Neural cell (in vitro differentiated cells): ENCODE measurements at regions not wholly inside any gene's neighbourhood (a gene's known extent, or its start where the extent isn't known, plus 50 kb on each side); places are given as distances from the start of the nearest gene placed in this dataset.

Source experiments
- H2AFZ ChIP-seq: fragments of 200-600, 300-800 bp; sonication (generic), shearing (Covaris generic); 2 replicates; pipeline ENCODE4 v1.6.0; 2014; ENCODE audit warnings: low read depth, mild to moderate bottlenecking, antibody characterized with exemption, low read length, moderate library complexity
- H3F3A ChIP-seq: fragments of 200-600 bp; shearing (Covaris generic); 2 replicates; pipeline ENCODE4 v1.6.1; 2016; ENCODE audit warnings: mild to moderate bottlenecking, moderate library complexity, mixed read lengths, antibody characterized with exemption, low read length; ENCODE audit not compliant: insufficient read depth, poor library complexity, severe bottlenecking
- H3K27ac ChIP-seq: fragments of 200-600, 300-800 bp; sonication (generic), shearing (Covaris generic); 2 replicates; pipeline ENCODE4 v1.5.1; 2014; ENCODE audit warnings: mild to moderate bottlenecking, low read length, moderate library complexity
- H3K27me3 ChIP-seq: fragments of 300-800, 200-600 bp; sonication (generic), shearing (Covaris generic); 2 replicates; pipeline ENCODE4 v1.6.0; 2014; ENCODE audit warnings: mild to moderate bottlenecking, low read depth, low read length, moderate library complexity; ENCODE audit not compliant: insufficient read depth
- H3K36me3 ChIP-seq: fragments of 300-800, 200-600 bp; sonication (generic), shearing (Covaris generic); 2 replicates; pipeline ENCODE4 v1.5.1; 2014; ENCODE audit warnings: mild to moderate bottlenecking, antibody characterized with exemption, low read length, moderate library complexity; ENCODE audit not compliant: insufficient read depth
- H3K4me2 ChIP-seq: fragments of 300-800, 200-600 bp; sonication (generic), shearing (Covaris generic); 2 replicates; pipeline ENCODE4 v1.6.0; 2014; ENCODE audit warnings: mild to moderate bottlenecking, low read length
- H3K4me3 ChIP-seq: fragments of 300-800, 200-600 bp; sonication (generic), shearing (Covaris generic); 2 replicates; pipeline ENCODE4 v1.5.1; 2014; ENCODE audit warnings: mild to moderate bottlenecking, low read length, moderate library complexity
- H3K79me2 ChIP-seq: fragments of 200-600 bp; shearing (Covaris generic); replicated peaks from 2 replicates; pipeline ENCODE4 v1.6.0; 2014; ENCODE audit warnings: mild to moderate bottlenecking, low read length, moderate library complexity; ENCODE audit not compliant: insufficient read depth
- H3K9ac ChIP-seq: fragments of 300-800, 200-600 bp; sonication (generic), shearing (Covaris generic); 2 replicates; pipeline ENCODE4 v1.6.1; 2016; ENCODE audit warnings: mild to moderate bottlenecking, low read length, mixed read lengths
- H3K9me2 ChIP-seq: fragments of 200-600 bp; shearing (Covaris generic); 2 replicates; pipeline ENCODE4 v1.6.1; 2016; ENCODE audit warnings: mild to moderate bottlenecking, low read length, mixed read lengths; ENCODE audit not compliant: insufficient read depth
- H3K9me3 ChIP-seq: fragments of 200-600, 300-800 bp; sonication (generic), shearing (Covaris generic); 2 replicates; pipeline ENCODE4 v1.6.1; 2016; ENCODE audit warnings: mild to moderate bottlenecking, mixed run types, low read length, moderate library complexity, mixed read lengths
- H4K20me1 ChIP-seq: fragments of 200-600 bp; shearing (Covaris generic); 2 replicates; pipeline ENCODE4 v1.6.1; 2016; ENCODE audit warnings: mild to moderate bottlenecking, mixed run types; ENCODE audit not compliant: insufficient read depth
- EP300 ChIP-seq: fragments of 450-650 bp; conservative IDR thresholded peaks from 2 replicates; pipeline ENCODE4 v1.6.1; 2014; ENCODE audit warnings: antibody characterized with exemption, mild to moderate bottlenecking, moderate library complexity; ENCODE audit not compliant: poor library complexity, severe bottlenecking
- EZH2 ChIP-seq: fragments of 200-600, 300-800 bp; shearing (Covaris generic), sonication (generic); IDR thresholded peaks from 2 replicates; pipeline ENCODE4 v1.6.1; 2014; ENCODE audit warnings: antibody characterized with exemption, low read length, borderline replicate concordance, mild to moderate bottlenecking; ENCODE audit not compliant: insufficient read depth, poor library complexity, severe bottlenecking
- MXI1 ChIP-seq: fragments of 450-650 bp; conservative IDR thresholded peaks from 2 replicates; pipeline ENCODE4 v1.6.1; 2014; ENCODE audit warnings: antibody characterized with exemption, mild to moderate bottlenecking; ENCODE audit not compliant: poor library complexity, severe bottlenecking
- POLR2AphosphoS5 ChIP-seq: IDR thresholded peaks from 2 replicates; pipeline ENCODE4 v1.6.1; 2012
- RAD21 ChIP-seq: fragments of 450-650 bp; conservative IDR thresholded peaks from 2 replicates; pipeline ENCODE4 v1.6.1; 2014; ENCODE audit warnings: antibody characterized with exemption, mild to moderate bottlenecking, moderate library complexity
- SMC3 ChIP-seq: fragments of 450-650 bp; conservative IDR thresholded peaks from 2 replicates; pipeline ENCODE4 v1.6.1; 2014; ENCODE audit warnings: antibody characterized with exemption, mild to moderate bottlenecking, moderate library complexity; ENCODE audit not compliant: poor library complexity
- TAF1 ChIP-seq: IDR thresholded peaks from 2 replicates; pipeline ENCODE4 v1.6.1; 2012; ENCODE audit warnings: low read depth
- TF ChIP-seq, protein P1 (sequence below): IDR thresholded peaks from 2 replicates; pipeline ENCODE4 v1.6.1; 2012; ENCODE audit warnings: borderline replicate concordance
- TF ChIP-seq, protein P2 (sequence below): fragments of 450-650 bp; IDR thresholded peaks from 2 replicates; pipeline ENCODE4 v1.5.1; 2014; ENCODE audit warnings: antibody characterized with exemption, mild to moderate bottlenecking, moderate library complexity; ENCODE audit not compliant: poor library complexity, severe bottlenecking

DNA sequence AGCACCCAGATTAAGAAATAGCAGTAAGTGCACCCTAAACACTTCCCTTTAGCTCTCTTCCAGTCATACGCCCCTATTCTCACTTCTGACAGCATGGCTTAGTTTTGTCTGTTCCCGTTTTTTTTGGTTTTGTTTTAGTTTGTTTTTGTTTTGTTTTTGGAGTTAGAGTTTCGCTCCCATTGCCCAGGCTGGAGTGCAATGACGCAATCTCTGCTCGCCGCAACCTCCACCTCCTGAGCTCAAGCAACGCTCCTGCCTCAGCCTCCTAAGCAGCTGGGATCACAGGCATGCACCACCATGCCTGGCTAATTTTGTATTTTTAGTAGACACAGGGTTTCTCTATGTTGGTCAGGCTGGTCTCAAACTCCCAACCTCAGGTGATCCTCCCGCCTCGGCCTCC lies 2067.7 kb downstream of the SUCLG1 start:
- Histone ChIP-seq H4K20me1 (no peaks in the 10 kb centered on the region), H3K9ac (no peak overlapping the region), H3F3A (no peaks in the 10 kb centered on the region), H2AFZ (no peak overlapping the region), H3K4me3 (no peak overlapping the region), H3K79me2 (no peaks in the 10 kb centered on the region), H3K36me3 (no peaks in the 10 kb centered on the region), H3K9me2 (no peaks in the 10 kb centered on the region), H3K27ac (no peak overlapping the region), H3K4me2 (no peak overlapping the region), H3K9me3 (no peaks in the 10 kb centered on the region), H3K27me3 (no peaks in the 10 kb centered on the region)
- TF ChIP-seq MXI1 (no peak), TAF1 (no peak), EP300 (no peak), RAD21 (no peak), SMC3 (no peak), POLR2AphosphoS5 (no peak), EZH2 (no peak)
- TF ChIP-seq, protein P1, sequence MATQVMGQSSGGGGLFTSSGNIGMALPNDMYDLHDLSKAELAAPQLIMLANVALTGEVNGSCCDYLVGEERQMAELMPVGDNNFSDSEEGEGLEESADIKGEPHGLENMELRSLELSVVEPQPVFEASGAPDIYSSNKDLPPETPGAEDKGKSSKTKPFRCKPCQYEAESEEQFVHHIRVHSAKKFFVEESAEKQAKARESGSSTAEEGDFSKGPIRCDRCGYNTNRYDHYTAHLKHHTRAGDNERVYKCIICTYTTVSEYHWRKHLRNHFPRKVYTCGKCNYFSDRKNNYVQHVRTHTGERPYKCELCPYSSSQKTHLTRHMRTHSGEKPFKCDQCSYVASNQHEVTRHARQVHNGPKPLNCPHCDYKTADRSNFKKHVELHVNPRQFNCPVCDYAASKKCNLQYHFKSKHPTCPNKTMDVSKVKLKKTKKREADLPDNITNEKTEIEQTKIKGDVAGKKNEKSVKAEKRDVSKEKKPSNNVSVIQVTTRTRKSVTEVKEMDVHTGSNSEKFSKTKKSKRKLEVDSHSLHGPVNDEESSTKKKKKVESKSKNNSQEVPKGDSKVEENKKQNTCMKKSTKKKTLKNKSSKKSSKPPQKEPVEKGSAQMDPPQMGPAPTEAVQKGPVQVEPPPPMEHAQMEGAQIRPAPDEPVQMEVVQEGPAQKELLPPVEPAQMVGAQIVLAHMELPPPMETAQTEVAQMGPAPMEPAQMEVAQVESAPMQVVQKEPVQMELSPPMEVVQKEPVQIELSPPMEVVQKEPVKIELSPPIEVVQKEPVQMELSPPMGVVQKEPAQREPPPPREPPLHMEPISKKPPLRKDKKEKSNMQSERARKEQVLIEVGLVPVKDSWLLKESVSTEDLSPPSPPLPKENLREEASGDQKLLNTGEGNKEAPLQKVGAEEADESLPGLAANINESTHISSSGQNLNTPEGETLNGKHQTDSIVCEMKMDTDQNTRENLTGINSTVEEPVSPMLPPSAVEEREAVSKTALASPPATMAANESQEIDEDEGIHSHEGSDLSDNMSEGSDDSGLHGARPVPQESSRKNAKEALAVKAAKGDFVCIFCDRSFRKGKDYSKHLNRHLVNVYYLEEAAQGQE, result no peak
- TF ChIP-seq, protein P2, sequence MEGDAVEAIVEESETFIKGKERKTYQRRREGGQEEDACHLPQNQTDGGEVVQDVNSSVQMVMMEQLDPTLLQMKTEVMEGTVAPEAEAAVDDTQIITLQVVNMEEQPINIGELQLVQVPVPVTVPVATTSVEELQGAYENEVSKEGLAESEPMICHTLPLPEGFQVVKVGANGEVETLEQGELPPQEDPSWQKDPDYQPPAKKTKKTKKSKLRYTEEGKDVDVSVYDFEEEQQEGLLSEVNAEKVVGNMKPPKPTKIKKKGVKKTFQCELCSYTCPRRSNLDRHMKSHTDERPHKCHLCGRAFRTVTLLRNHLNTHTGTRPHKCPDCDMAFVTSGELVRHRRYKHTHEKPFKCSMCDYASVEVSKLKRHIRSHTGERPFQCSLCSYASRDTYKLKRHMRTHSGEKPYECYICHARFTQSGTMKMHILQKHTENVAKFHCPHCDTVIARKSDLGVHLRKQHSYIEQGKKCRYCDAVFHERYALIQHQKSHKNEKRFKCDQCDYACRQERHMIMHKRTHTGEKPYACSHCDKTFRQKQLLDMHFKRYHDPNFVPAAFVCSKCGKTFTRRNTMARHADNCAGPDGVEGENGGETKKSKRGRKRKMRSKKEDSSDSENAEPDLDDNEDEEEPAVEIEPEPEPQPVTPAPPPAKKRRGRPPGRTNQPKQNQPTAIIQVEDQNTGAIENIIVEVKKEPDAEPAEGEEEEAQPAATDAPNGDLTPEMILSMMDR, result no peak

- no peak overlapping the region for H3K27ac ChIP-seq
- no peak for TF ChIP-seq RAD21
Measured at GRCh38 chr2:82355622-82356021, 2051.1 kb upstream of the LRRTM1 start.

DNA sequence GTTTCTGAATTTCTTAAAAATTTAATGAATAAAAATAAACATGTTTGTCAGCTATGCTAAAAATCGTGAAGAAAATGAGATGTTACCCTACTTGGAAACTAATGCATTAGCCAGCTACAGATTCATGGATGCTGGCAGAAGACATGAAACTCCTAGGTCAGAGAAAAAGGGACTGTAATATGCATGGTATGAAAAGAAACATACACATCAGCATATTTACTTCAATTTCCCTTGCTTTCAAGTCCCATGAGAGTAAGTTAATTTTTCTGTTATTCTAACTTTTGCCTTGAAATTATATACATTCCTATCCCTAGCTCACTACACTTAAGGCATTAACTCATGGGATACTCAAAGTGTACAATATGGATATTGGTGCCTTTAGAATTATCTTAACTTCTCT lies 2041.4 kb upstream of the LRRTM1 start:
- Histone ChIP-seq H3K27ac (no peak overlapping the region), H3K4me3 (no peak overlapping the region), H3K36me3 (no peaks in the 10 kb centered on the region), H3K9me2 (no peaks in the 10 kb centered on the region), H3K9me3 (no peaks in the 10 kb centered on the region), H3K4me2 (no peak overlapping the region), H3F3A (no peaks in the 10 kb centered on the region), H3K9ac (no peak overlapping the region), H2AFZ (no peak overlapping the region), H3K27me3 (no peaks in the 10 kb centered on the region), H3K79me2 (no peaks in the 10 kb centered on the region), H4K20me1 (no peaks in the 10 kb centered on the region)
- TF ChIP-seq POLR2AphosphoS5, result no peak
- TF ChIP-seq EZH2, result no peak
- no peak for TF ChIP-seq SMC3
- TF ChIP-seq EP300, result no peak
- TF ChIP-seq, protein P1, result no peak

More at GRCh38 chr2:82355622-82356021, 2051.1 kb upstream of the LRRTM1 start:
- H3K9ac ChIP-seq, result no peak overlapping the region
- no peak overlapping the region for H3K4me2 ChIP-seq
- no peaks in the 10 kb centered on the region for H3K36me3 ChIP-seq
- H3K4me3 ChIP-seq, result no peak overlapping the region
- H3K27me3 ChIP-seq, result no peaks in the 10 kb centered on the region
- no peaks in the 10 kb centered on the region for H3K9me3 ChIP-seq
- no peak overlapping the region for H2AFZ ChIP-seq
- no peaks in the 10 kb centered on the region for H4K20me1 ChIP-seq
- no peaks in the 10 kb centered on the region for H3F3A ChIP-seq
- no peaks in the 10 kb centered on the region for H3K9me2 ChIP-seq
- H3K79me2 ChIP-seq, result no peaks in the 10 kb centered on the region
